HepG2 (cell line): ENCODE measurements at regions not wholly inside any gene's neighbourhood (a gene's known extent, or its start where the extent isn't known, plus 50 kb on each side); places are given as distances from the start of the nearest gene placed in this dataset.

Source experiments
- FLYWCH1 ChIP-seq: sonication (generic); formaldehyde crosslinking; IDR thresholded peaks from 2 replicates; pipeline ENCODE4 v1.8.1; 2023; ENCODE audit warnings: mild to moderate bottlenecking, missing genetic modification reagents
- HMGXB4 ChIP-seq, 2 experiments: sonication (generic) in 1 of 2; formaldehyde crosslinking in 1 of 2; IDR thresholded peaks; 2 replicates each; pipeline versions ENCODE4 v1.4.0 to v1.6.1; 2018 to 2020; ENCODE audit warnings: missing genetic modification reagents in 2 of 2, borderline replicate concordance in 1 of 2, low read depth in 1 of 2, mild to moderate bottlenecking in 1 of 2, missing biosample characterization in 1 of 2
- LBX2 ChIP-seq: sonication (generic); formaldehyde crosslinking; IDR thresholded peaks from 2 replicates; pipeline ENCODE4 v1.5.0; 2020; ENCODE audit warnings: missing genetic modification reagents, mild to moderate bottlenecking, borderline replicate concordance
- MAFK ChIP-seq, 2 experiments: IDR thresholded peaks in 1 of 2; conservative IDR thresholded peaks in 1 of 2; 2 replicates each; pipeline ENCODE4 v1.6.1; 2011; ENCODE audit warnings: improper control_type of control experiment in 2 of 2, low read length in 2 of 2
- MED8 ChIP-seq: sonication (generic); formaldehyde crosslinking; IDR thresholded peaks from 2 replicates; pipeline ENCODE4 v1.8.1; 2023; ENCODE audit warnings: mild to moderate bottlenecking, missing genetic modification reagents; ENCODE audit not compliant: insufficient replicate concordance
- NFAT5 ChIP-seq: sonication (generic); formaldehyde crosslinking; IDR thresholded peaks from 2 replicates; pipeline ENCODE4 v1.4.0; 2020; ENCODE audit warnings: missing genetic modification reagents
- NFKB2 ChIP-seq: sonication (generic); formaldehyde crosslinking; IDR thresholded peaks from 2 replicates; pipeline ENCODE4 v1.4.0; 2020; ENCODE audit warnings: missing genetic modification reagents, borderline replicate concordance
- REL ChIP-seq: sonication (generic); formaldehyde crosslinking; conservative IDR thresholded peaks from 2 replicates; pipeline ENCODE4 v1.8.0; 2022; ENCODE audit warnings: mild to moderate bottlenecking, missing genetic modification reagents, moderate library complexity
- REST ChIP-seq, 2 experiments: IDR thresholded peaks; 2 replicates each; pipeline ENCODE4 v1.6.1; 2011 to 2012; ENCODE audit warnings: low read length in 2 of 2, borderline replicate concordance in 1 of 2, low read depth in 1 of 2, mild to moderate bottlenecking in 1 of 2, moderate library complexity in 1 of 2
- RXRB ChIP-seq: IDR thresholded peaks from 2 replicates; pipeline ENCODE4 v1.6.1; 2016; ENCODE audit warnings: borderline replicate concordance, missing genetic modification reagents, missing compliant biosample characterization
- TAF1 ChIP-seq: sonication (generic); formaldehyde crosslinking; IDR thresholded peaks from 2 replicates; pipeline ENCODE4 v1.4.0; 2020; ENCODE audit warnings: missing genetic modification reagents
- ZNF101 ChIP-seq: sonication (generic); formaldehyde crosslinking; IDR thresholded peaks from 2 replicates; pipeline ENCODE4 v1.4.0; 2020; ENCODE audit warnings: mild to moderate bottlenecking, low read depth, missing genetic modification reagents, borderline replicate concordance
- ZNF710 ChIP-seq: sonication (generic); formaldehyde crosslinking; IDR thresholded peaks from 2 replicates; pipeline ENCODE4 v1.5.0; 2020; ENCODE audit warnings: mild to moderate bottlenecking, missing genetic modification reagents, borderline replicate concordance
- ZNF850 ChIP-seq: sonication (generic); formaldehyde crosslinking; conservative IDR thresholded peaks from 2 replicates; pipeline ENCODE4 v1.9.0; 2021; ENCODE audit warnings: mild to moderate bottlenecking, missing genetic modification reagents

- TF ChIP-seq NFAT5 (CRISPR knock-in tag) (peak; percentile 42; the same call in 1 of the 2 replicates), REST (IDR thresholded peaks at IDR 0.05; ENCODE audit: borderline replicate concordance in 1 of 2, low read depth in 1 of 2, low read length in 2 of 2) (peak in 1 of 2 experiments; percentile 81; a peak in 2 of 4 replicates), LBX2 (CRISPR knock-in tag) (peak; percentile 83; the same call in 1 of the 2 replicates), HMGXB4 (CRISPR knock-in tag; IDR thresholded peaks at IDR 0.05; ENCODE audit: borderline replicate concordance in 1 of 2, low read depth in 1 of 2) (peak; percentile 80 to 88), ZNF850 (CRISPR knock-in tag) (no peak), MAFK (conservative IDR thresholded peaks at IDR 0.05 in 1 of 2, IDR thresholded peaks at IDR 0.05 in 1 of 2; ENCODE audit: low read length in 2 of 2) (no peak), RXRB (CRISPR knock-in tag) (peak; percentile 75; the same call in 1 of the 2 replicates), REL (CRISPR knock-in tag) (no peak), FLYWCH1 (CRISPR knock-in tag) (no peak), NFKB2 (CRISPR knock-in tag) (peak; percentile 90), ZNF101 (CRISPR knock-in tag) (no peak), TAF1 (CRISPR knock-in tag) (peak; percentile 98), ZNF710 (CRISPR knock-in tag) (peak; percentile 43; the same call in 1 of the 2 replicates), MED8 (CRISPR knock-in tag) (no peak)
Observed at GRCh38 chr17:72592242-72592966, 471.6 kb downstream of the SOX9 start (continued).
